AG10803 (cell line): ENCODE measurements at regions not wholly inside any gene's neighbourhood (a gene's known extent, or its start where the extent isn't known, plus 50 kb on each side); places are given as distances from the start of the nearest gene placed in this dataset.

Source experiments
- DNase-seq: peaks from one replicate; pipeline ENCODE4 v3.0.0; 2010; ENCODE audit warnings: low read depth
- H3K4me3 ChIP-seq: 2 replicates; pipeline ENCODE4 v1.5.1; 2011; ENCODE audit warnings: mild to moderate bottlenecking, low read length, control low read depth
- TF ChIP-seq, protein P1 (sequence below): conservative IDR thresholded peaks from 2 replicates; pipeline ENCODE4 v1.5.1; 2011; ENCODE audit warnings: mild to moderate bottlenecking, low read length, control low read depth, inconsistent platforms

DNA sequence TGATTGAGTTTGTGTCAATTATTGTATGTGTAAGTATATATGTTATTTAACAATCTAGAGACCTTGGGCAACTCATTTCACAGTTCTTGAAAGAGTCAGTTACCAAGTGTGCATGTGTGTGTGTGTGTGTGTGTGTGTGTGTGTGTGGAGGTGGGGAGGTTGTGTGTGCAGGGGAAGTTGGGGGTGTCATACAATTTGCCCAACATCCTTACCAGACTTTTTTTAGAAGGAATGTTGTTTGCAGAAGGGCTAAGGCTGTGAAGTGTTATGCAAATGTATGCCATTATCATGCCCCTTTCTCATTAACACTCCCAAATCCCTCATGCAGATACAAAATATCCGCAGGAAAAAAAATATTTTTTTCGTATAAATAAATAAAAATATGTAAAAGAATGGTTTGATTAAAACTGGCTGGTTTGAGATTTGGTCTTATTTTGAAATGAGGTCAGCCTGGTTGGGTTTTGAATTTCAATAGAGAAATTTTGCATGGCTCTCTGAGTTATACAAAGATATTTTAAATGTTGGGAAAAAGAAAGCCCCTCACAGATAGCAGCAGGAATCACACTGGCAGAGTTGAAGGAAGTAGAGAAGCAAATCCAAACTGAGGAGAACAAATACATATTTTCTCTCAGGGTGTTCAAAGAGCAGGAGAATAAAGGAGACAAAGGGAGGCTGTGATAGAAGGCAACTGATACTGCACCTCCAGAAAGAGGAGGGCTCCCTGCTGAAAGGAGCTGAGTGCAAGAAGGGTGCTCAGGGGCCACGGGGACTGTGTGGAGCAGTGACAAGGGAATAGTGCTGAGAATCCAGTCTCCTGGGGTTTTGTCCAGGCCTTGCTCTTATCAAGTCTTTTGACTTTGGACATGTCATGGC lies 1365.5 kb upstream of the CELF4 start:
- TF ChIP-seq, protein P1, sequence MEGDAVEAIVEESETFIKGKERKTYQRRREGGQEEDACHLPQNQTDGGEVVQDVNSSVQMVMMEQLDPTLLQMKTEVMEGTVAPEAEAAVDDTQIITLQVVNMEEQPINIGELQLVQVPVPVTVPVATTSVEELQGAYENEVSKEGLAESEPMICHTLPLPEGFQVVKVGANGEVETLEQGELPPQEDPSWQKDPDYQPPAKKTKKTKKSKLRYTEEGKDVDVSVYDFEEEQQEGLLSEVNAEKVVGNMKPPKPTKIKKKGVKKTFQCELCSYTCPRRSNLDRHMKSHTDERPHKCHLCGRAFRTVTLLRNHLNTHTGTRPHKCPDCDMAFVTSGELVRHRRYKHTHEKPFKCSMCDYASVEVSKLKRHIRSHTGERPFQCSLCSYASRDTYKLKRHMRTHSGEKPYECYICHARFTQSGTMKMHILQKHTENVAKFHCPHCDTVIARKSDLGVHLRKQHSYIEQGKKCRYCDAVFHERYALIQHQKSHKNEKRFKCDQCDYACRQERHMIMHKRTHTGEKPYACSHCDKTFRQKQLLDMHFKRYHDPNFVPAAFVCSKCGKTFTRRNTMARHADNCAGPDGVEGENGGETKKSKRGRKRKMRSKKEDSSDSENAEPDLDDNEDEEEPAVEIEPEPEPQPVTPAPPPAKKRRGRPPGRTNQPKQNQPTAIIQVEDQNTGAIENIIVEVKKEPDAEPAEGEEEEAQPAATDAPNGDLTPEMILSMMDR = no peak
- no peak overlapping the region for H3K4me3 ChIP-seq
- DNase-seq = no peak

- no peak for DNase-seq
- no peak overlapping the region for H3K4me3 ChIP-seq
- TF ChIP-seq, protein P1 = no peak
Measured at GRCh38 chr18:38923540-38923939, 1357.9 kb upstream of the CELF4 start.

DNA sequence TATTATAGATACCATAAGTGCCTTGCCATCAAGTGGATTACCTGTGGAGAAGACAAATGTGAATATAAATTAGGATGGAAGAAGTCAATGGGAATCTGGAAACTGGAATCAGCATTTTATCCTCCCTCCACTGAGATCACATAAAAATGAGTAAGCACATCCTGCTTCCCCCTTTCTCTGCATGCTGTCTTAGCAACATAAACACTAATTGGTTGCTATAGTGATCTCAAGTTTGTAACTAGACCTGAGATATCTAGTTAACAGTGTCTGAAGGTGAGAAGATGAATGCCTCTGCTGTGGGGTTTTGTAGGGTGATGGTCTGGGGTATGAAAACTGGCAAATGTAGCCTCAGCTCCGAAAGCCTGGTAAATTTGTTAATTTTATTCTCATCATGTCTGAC lies 1357.5 kb upstream of the CELF4 start:
- TF ChIP-seq, protein P1 = no peak
- no peak overlapping the region for H3K4me3 ChIP-seq
- DNase-seq = no peak

GRCh38 chr18:38909972-38910371 lies 1344.4 kb upstream of the CELF4 start:
- no peak for DNase-seq
- TF ChIP-seq, protein P1 = no peak
- no peak overlapping the region for H3K4me3 ChIP-seq

GRCh38 chr18:38902796-38903195 lies 1337.2 kb upstream of the CELF4 start:
- DNase-seq = no peak
- no peak overlapping the region for H3K4me3 ChIP-seq
- TF ChIP-seq, protein P1 = no peak

DNA sequence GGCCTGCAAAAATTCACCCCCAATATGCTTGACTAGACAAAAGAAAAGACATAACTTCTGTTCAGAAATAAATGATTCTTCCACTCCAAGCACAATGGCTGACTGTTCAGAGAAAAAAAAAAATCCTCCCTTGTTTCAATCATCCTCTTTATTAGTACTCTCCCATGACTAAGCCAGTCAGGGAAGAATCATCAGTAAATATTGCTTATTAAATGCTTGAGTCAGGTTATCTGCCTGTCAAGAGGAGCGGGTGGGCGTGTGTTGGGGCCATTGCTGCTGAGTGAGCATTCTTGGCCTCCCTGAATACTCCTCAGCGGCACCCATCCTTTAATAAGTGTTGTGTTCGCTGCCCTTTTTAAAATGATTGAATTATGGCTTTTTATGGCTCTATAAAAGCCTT lies 1334.8 kb upstream of the CELF4 start:
- no peak for DNase-seq
- H3K4me3 ChIP-seq = no peak overlapping the region
- TF ChIP-seq, protein P1 = no peak

DNA sequence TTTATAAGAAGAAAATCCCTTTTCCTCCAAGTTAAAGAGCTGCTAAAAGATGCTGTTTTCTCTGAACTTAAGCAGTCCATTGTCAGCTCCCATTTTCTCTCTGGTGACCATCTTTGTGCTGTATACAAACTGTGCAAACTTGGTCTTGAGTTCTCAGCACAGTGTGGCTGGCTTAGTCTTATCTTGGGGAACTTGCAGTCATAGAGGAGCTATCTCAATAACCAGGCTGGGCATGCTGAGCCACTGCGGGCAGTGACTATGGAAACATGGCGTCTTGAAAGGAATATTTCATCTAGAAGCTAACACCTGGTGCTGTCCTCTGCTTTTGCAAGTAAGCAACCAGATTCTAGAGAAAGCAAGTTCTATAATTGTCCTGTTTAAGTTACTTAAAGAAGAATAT lies 1334.4 kb upstream of the CELF4 start:
- TF ChIP-seq, protein P1 = no peak
- DNase-seq = no peak
- H3K4me3 ChIP-seq = no peak overlapping the region
